CD4-positive, CD25-positive, alpha-beta regulatory T cell (primary cell): ENCODE measurements at regions not wholly inside any gene's neighbourhood (a gene's known extent, or its start where the extent isn't known, plus 50 kb on each side); places are given as distances from the start of the nearest gene placed in this dataset.
"Not testable (repeated sequence)": the region's sequence is repeated elsewhere in the genome, so short reads cannot be mapped to it uniquely, and the experiment has no call there.

Source experiments
- ATAC-seq, 2 donors: fragments of 150-1000 bp; cut with Tn5 transposase; one replicate each; pipeline ENCODE4 v1.10.0; 2021; ENCODE audit warnings: low read depth in 2 of 2, moderate number of reproducible peaks in 2 of 2, moderate library complexity in 1 of 2
- DNase-seq, 3 donors: peaks; one replicate each; pipeline versions ENCODE4 v3.0.0 to v3.0.0-alpha.2; 2012 to 2022; ENCODE audit warnings: mixed read lengths in 1 of 3
- H3K27ac ChIP-seq: one replicate; pipeline ENCODE4 v1.7.0; 2013; ENCODE audit warnings: mild to moderate bottlenecking, low read length; ENCODE audit not compliant: insufficient read depth, poor library complexity, severe bottlenecking
- H3K27me3 ChIP-seq: one replicate; pipeline ENCODE4 v1.7.0; 2013; ENCODE audit warnings: low read length; ENCODE audit not compliant: control insufficient read depth, insufficient read depth
- H3K36me3 ChIP-seq: one replicate; pipeline ENCODE4 v1.7.0; 2013; ENCODE audit warnings: mild to moderate bottlenecking, low read length, moderate library complexity; ENCODE audit not compliant: control insufficient read depth, insufficient read depth
- H3K4me1 ChIP-seq: 2 replicates; pipeline ENCODE4 v1.7.0; 2013; ENCODE audit warnings: mild to moderate bottlenecking, low read length; ENCODE audit not compliant: insufficient read depth, control insufficient read depth, poor library complexity, severe bottlenecking
- H3K4me3 ChIP-seq: one replicate; pipeline ENCODE4 v1.7.0; 2013; ENCODE audit warnings: low read depth, mild to moderate bottlenecking, low read length, moderate library complexity
- H3K9me3 ChIP-seq, 2 experiments: 1 replicate in 1 of 2; 2 replicates in 1 of 2; pipeline ENCODE4 v1.7.0; 2013; ENCODE audit warnings: low read length in 2 of 2, mild to moderate bottlenecking in 1 of 2, moderate library complexity in 1 of 2; ENCODE audit not compliant: control insufficient read depth in 2 of 2
- H3K27ac Mint-ChIP-seq, 3 donors: one replicate each; pipeline ENCODE4 v1.8.0; 2020 to 2022; ENCODE audit warnings: mild to moderate bottlenecking in 3 of 3, mixed read lengths in 3 of 3, moderate library complexity in 2 of 3
- H3K27me3 Mint-ChIP-seq: one replicate; pipeline ENCODE4 v1.8.0; 2022; ENCODE audit warnings: mild to moderate bottlenecking, mixed read lengths
- H3K36me3 Mint-ChIP-seq: one replicate; pipeline ENCODE4 v1.8.0; 2020; ENCODE audit warnings: mixed read lengths
- H3K4me1 Mint-ChIP-seq, 4 donors: one replicate each; pipeline ENCODE4 v1.8.0; 2020 to 2022; ENCODE audit warnings: mixed read lengths in 4 of 4, mild to moderate bottlenecking in 1 of 4
- H3K4me3 Mint-ChIP-seq, 4 donors: one replicate each; pipeline ENCODE4 v1.8.0; 2020 to 2022; ENCODE audit warnings: mild to moderate bottlenecking in 4 of 4, mixed read lengths in 4 of 4, moderate library complexity in 3 of 4
- H3K9me3 Mint-ChIP-seq, 7 donors: one replicate each; pipeline ENCODE4 v1.8.0; 2020 to 2022; ENCODE audit warnings: mixed read lengths in 7 of 7, mild to moderate bottlenecking in 3 of 7, moderate library complexity in 2 of 7

GRCh38 chr12:88812610-88813009 is 232.3 kb upstream of the KITLG start:
- Histone ChIP-seq H3K27me3 (no peaks in the 10 kb centered on the region), H3K36me3 (no peaks in the 10 kb centered on the region), H3K4me3 (no peak overlapping the region), H3K27ac (no peak overlapping the region), H3K4me1 (no peaks in the 10 kb centered on the region), H3K9me3 (no peaks in the 10 kb centered on the region)
- Mint-ChIP-seq H3K27me3 (no peaks in the 10 kb centered on the region), H3K4me3 (no peak overlapping the region), H3K27ac (no peak overlapping the region), H3K9me3 (peaks cover 0 to 3% (median 0%) of the 10 kb centered on the region in 7 donors), H3K4me1 (no peaks in the 10 kb centered on the region), H3K36me3 (no peaks in the 10 kb centered on the region)
- ATAC-seq (no peak), DNase-seq (no peak)

DNA sequence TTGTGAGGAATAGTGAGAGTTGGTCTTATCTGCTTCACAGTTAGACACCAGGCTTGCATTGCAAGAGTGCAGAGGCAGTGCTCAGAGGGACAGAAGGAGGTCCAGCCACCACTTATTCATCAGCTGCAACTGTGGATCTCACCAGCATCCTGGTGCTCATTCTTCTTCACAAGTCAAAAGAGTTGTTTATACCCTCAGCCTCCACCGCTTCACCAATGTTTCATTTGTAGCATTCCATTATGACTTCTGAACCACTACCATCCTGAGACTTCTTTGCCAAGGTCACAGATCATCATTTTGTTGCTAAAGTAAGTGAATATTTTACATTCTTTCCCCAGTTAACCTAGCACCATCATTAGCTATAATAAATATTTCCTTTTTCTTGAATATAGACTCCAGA is 230.5 kb upstream of the KITLG start:
- Mint-ChIP-seq H3K4me3 (no peak overlapping the region), H3K4me1 (no peaks in the 10 kb centered on the region), H3K9me3 (peaks cover 0 to 4% (median 0%) of the 10 kb centered on the region in 7 donors), H3K27ac (no peak overlapping the region), H3K36me3 (no peaks in the 10 kb centered on the region), H3K27me3 (no peaks in the 10 kb centered on the region)
- Histone ChIP-seq H3K4me3 (no peak overlapping the region), H3K27me3 (no peaks in the 10 kb centered on the region), H3K27ac (no peak overlapping the region), H3K9me3 (no peaks in the 10 kb centered on the region), H3K4me1 (no peaks in the 10 kb centered on the region), H3K36me3 (no peaks in the 10 kb centered on the region)
- DNase-seq (no peak), ATAC-seq (no peak)

GRCh38 chr12:88809841-88810240 is 229.6 kb upstream of the KITLG start:
- not testable (repeated sequence) for H3K27ac Mint-ChIP-seq, H3K4me1 Mint-ChIP-seq, DNase-seq, ATAC-seq, H3K9me3 Mint-ChIP-seq, H3K27me3 Mint-ChIP-seq, H3K4me1 ChIP-seq, H3K27me3 ChIP-seq, H3K9me3 ChIP-seq, H3K4me3 ChIP-seq, H3K27ac ChIP-seq, H3K4me3 Mint-ChIP-seq, H3K36me3 Mint-ChIP-seq, H3K36me3 ChIP-seq

- ATAC-seq (no peak), DNase-seq (no peak)
- Histone ChIP-seq H3K27me3 (no peaks in the 10 kb centered on the region), H3K9me3 (no peaks in the 10 kb centered on the region), H3K4me1 (no peaks in the 10 kb centered on the region), H3K36me3 (no peaks in the 10 kb centered on the region), H3K27ac (no peak overlapping the region), H3K4me3 (no peak overlapping the region)
- no peaks in the 10 kb centered on the region for H3K4me1 Mint-ChIP-seq
- H3K36me3 Mint-ChIP-seq = no peaks in the 10 kb centered on the region
- H3K27ac Mint-ChIP-seq = no peak overlapping the region
- no peak overlapping the region for H3K4me3 Mint-ChIP-seq
- H3K9me3 Mint-ChIP-seq = peaks cover 0 to 5% (median 2%) of the 10 kb centered on the region in 7 donors
- no peaks in the 10 kb centered on the region for H3K27me3 Mint-ChIP-seq
Observed at GRCh38 chr12:88805692-88806091, 225.4 kb upstream of the KITLG start.

DNA sequence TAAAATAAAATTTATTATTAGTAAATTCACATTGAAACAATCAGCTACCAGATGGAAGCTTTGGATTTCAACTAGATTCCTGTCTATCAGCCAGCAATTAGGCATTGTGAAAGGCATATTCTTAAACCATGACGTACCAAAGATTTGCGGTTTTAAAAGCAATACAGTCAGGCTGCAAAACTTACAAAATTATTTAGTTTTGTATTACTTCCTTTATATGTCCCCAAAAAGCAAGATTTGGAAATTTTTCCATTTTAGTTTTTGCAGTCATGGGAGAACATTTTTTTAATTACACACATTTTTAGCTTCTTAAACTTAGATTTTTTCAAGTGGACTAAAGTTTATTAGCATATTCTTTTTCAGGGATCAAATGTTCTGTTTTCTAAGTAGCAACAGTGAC is 225.0 kb upstream of the KITLG start:
- Mint-ChIP-seq H3K27me3 (no peaks in the 10 kb centered on the region), H3K36me3 (no peaks in the 10 kb centered on the region), H3K27ac (no peak overlapping the region), H3K4me3 (no peak overlapping the region), H3K9me3 (peaks cover 0 to 5% (median 2%) of the 10 kb centered on the region in 7 donors), H3K4me1 (no peaks in the 10 kb centered on the region)
- ATAC-seq (no peak), DNase-seq (no peak)
- no peaks in the 10 kb centered on the region for H3K4me1 ChIP-seq
- H3K27me3 ChIP-seq = no peaks in the 10 kb centered on the region
- no peaks in the 10 kb centered on the region for H3K36me3 ChIP-seq
- H3K4me3 ChIP-seq = no peak overlapping the region
- no peaks in the 10 kb centered on the region for H3K9me3 ChIP-seq
- no peak overlapping the region for H3K27ac ChIP-seq

- ATAC-seq (no peak), DNase-seq (no peak)
- H3K27me3 Mint-ChIP-seq = no peaks in the 10 kb centered on the region
- Histone ChIP-seq H3K4me3 (no peak overlapping the region), H3K36me3 (no peaks in the 10 kb centered on the region), H3K9me3 (no peaks in the 10 kb centered on the region), H3K27me3 (no peaks in the 10 kb centered on the region), H3K27ac (no peak overlapping the region), H3K4me1 (no peaks in the 10 kb centered on the region)
- no peaks in the 10 kb centered on the region for H3K4me1 Mint-ChIP-seq
- no peaks in the 10 kb centered on the region for H3K36me3 Mint-ChIP-seq
- H3K9me3 Mint-ChIP-seq = peaks cover 0 to 9% (median 3%) of the 10 kb centered on the region in 7 donors
- no peak overlapping the region for H3K27ac Mint-ChIP-seq
- no peak overlapping the region for H3K4me3 Mint-ChIP-seq
Observed at GRCh38 chr12:88802096-88802706, 221.9 kb upstream of the KITLG start.

GRCh38 chr12:88801227-88802095 is 221.2 kb upstream of the KITLG start:
- ATAC-seq = no peak
- Mint-ChIP-seq H3K27ac (no peak overlapping the region), H3K4me1 (no peaks in the 10 kb centered on the region)

DNA sequence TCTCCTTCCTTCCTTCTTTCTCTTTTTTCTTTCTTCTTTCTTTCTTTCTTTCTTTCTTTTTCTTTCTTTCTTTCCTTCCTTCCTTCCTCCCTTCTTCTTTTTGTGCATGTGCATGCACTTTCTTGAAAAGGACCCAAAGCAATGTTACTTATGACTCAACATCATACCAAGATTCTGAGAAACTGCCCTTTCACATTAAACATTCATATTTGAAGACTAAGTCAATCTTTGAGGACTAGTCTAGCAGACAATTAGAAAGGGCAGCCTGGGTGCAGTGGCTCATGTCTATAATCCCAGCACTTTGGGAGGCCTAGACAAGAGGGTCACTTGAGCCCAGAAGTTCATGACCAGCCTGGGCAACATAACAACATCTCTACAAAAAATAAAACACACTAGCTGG is 212.8 kb upstream of the KITLG start:
- ATAC-seq (no peak), DNase-seq (no peak)
- Mint-ChIP-seq H3K36me3 (no peaks in the 10 kb centered on the region), H3K4me1 (no peaks in the 10 kb centered on the region), H3K9me3 (peaks cover 1 to 23% (median 8%) of the 10 kb centered on the region in 7 donors), H3K4me3 (no peak overlapping the region), H3K27ac (no peak overlapping the region), H3K27me3 (no peaks in the 10 kb centered on the region)
- Histone ChIP-seq H3K27me3 (no peaks in the 10 kb centered on the region), H3K9me3 (peaks cover 0 to 2% of the 10 kb centered on the region in 2 experiments), H3K36me3 (no peaks in the 10 kb centered on the region), H3K4me1 (no peaks in the 10 kb centered on the region), H3K27ac (no peak overlapping the region), H3K4me3 (no peak overlapping the region)

More at GRCh38 chr12:88801227-88802095, 221.2 kb upstream of the KITLG start:
- Mint-ChIP-seq H3K36me3 (no peaks in the 10 kb centered on the region), H3K9me3 (peaks cover 0 to 9% (median 2%) of the 10 kb centered on the region in 7 donors), H3K4me3 (no peak overlapping the region), H3K27me3 (no peaks in the 10 kb centered on the region)
- no peak overlapping the region for H3K4me3 ChIP-seq
- no peaks in the 10 kb centered on the region for H3K9me3 ChIP-seq
- no peak for DNase-seq
- no peaks in the 10 kb centered on the region for H3K27me3 ChIP-seq
- H3K4me1 ChIP-seq = no peaks in the 10 kb centered on the region
- H3K36me3 ChIP-seq = no peaks in the 10 kb centered on the region
- H3K27ac ChIP-seq = no peak overlapping the region
